ENCODE measurements at regions not wholly inside any gene's neighbourhood (a gene's known extent, or its start where the extent isn't known, plus 50 kb on each side); places are given as distances from the start of the nearest gene placed in this dataset.
"Not testable (repeated sequence)": the region's sequence is repeated elsewhere in the genome, so short reads cannot be mapped to it uniquely, and the experiment has no call there.

DNA sequence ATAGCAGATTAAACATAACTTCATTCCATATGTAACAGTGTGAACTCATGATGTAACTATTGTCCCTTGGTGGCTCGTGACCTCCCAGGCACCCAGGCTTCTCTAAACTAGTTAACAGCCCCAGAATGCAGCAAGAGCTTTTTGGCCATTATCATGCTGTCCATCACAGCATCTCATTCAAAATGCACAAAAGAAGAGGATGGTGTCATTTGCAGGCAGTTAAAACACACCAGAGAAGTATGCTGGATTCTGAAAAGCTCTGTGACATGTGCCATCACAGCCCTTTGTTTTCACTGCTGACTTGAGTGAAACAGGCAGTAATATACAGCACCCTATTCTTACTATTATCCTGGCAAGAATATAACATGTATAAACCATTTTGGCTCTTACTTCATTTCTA, 117.6 kb upstream of the CHMP2B start:
- no peak for DNase-seq (ENCODE audit: low read depth in 3 of 3, low spot score in 2 of 3)

DNA sequence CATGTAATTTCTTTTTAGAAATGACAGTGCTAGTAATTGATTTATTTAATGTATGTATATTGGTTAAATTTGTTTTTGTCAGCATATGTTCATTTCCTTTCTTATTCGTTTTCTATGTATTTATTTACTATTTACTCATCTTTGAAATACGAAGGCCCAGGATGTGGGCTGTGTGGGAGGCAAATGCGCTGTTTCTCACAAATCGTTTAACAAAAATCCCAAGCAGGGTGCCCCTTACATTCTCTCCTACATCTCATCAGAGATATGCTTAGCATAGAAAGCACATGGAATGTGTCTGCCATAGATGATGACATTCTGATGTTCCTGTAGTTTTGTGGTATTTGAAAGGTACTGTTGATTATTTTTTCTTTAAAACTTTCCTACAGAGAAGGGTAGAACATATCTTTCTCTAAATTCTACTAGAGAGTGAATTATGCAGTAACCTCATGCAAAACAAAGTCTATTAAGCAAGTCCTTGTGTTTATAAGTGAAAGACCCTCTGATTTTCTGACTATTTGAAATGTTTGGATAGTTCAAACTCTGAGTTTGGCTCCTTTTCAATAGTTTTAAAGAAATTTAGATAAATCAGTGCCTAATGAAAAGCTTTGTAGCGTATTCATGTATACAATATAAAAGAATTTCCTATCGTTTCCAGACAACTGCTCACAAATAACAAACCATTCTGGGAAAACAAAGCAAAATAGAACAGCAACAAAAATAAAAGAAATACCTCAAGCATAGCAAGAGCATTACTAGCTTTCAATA, 111.1 kb upstream of the VGLL3 start:
- DNase-seq (ENCODE audit: low read depth in 3 of 3, low spot score in 2 of 3) = no peak

DNA sequence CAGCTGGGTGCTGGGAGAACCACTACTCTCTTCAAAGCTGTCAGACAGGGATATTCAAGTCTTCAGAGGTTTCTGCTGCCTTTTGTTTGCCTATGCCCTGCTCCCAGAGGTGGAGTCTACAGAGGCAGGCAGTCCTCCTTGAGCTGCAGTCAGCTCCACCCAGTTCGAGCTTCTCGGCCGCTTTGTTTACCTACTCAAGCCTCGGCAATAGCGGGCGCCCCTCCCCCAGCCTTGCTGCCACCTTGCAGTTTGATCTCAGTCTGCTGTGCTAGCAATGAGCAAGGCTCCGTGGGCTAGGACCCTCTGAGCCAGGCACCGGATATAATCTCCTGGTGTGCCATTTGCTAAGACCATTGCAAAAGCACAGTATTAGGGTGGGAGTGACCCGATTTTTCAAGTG, 106.8 kb upstream of the VGLL3 start:
- DNase-seq (ENCODE audit: low read depth in 3 of 3, low spot score in 2 of 3) = not testable (repeated sequence)

DNA sequence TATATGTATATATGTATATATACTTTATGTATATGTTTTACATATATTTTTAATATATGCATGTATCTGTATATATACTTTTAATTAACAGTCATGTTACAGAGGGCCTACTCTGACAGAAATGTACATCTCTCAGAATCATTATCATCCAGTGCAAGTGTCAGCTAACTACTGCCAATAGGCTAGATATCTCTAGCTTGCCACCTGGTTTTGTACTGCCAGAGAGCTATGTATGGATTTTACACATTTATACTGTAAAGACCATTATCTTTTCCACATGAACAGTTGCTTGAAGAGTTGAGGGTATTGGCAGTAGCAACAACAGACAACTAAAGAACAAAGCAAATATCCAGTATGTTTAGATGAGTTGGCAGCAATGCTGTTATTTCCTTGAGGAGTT, 99.7 kb upstream of the VGLL3 start:
- no peak for DNase-seq (ENCODE audit: low read depth in 3 of 3, low spot score in 2 of 3)

DNA sequence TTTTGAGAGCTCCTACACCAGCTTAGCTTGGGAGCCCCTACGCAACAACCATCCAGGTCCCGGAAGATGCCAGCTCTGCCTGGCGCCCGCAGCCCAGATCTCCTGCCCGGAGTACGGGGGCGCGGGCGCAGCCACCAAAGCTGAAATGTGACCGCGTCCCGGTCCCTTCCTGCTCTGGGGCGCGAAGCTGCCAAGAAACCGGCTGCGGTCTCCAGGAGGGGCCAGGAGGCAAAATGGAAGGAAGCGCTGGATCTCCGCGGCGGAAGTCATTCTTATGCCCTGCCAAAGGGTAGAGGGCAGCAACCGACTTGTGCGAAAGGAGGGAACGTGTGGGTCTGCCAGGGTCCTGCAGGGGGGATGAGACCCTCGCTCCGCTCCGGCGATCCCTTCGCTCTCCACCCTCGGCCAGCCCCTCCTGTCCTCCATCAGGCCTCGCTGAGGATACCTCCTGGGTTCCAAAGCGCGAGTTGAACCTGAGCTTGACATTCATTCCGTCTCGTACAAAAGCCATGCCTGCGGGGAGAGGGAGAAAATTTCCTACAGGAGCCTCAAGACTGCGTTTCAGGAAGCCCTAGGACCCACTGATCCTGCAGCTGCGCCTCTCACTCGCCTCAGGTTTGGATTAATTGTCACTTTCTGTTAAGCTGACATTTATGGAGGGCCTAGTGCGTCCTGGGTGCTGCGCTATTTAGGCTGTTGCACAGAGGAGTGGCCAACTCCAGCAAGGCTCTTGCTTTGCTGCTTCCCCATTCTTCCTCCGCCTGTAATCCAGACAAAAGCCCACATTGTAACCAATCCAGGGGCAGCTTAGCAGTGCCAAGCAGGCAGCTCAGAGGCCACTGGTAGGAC, 98.3 kb upstream of the VGLL3 start:
- peak; percentile 32 to 47 (median 45) for DNase-seq (ENCODE audit: low read depth in 3 of 3, low spot score in 2 of 3)

DNA sequence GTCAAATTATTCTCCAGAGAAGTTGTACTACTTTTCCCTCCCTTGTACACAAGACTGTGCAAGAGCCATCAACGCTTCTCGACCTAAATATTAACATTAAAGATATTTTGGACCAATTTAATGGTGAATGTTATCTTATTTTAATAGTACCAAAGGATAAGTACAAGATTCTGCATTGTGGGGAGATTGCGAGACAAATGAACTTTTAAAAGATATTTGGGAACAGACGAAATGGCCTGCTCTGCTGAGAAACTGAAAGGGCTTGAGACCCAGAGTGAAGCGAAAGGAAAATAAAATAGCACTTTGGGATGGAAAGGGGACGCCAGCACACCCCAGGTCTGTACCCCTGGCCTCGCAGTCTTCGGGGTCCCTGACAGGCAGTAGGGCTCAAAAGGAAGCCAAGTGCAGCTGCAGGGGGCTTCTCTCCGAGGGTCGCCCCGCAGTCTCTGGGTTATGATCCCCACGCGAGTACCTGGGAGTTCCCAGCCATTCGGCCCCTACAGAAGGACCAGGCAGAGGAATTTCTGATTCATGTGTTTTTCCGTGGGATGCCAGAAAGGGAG, 97.6 kb upstream of the VGLL3 start:
- DNase-seq (ENCODE audit: low read depth in 3 of 3, low spot score in 2 of 3) = peak in 1 of 3 donors; percentile 23

DNA sequence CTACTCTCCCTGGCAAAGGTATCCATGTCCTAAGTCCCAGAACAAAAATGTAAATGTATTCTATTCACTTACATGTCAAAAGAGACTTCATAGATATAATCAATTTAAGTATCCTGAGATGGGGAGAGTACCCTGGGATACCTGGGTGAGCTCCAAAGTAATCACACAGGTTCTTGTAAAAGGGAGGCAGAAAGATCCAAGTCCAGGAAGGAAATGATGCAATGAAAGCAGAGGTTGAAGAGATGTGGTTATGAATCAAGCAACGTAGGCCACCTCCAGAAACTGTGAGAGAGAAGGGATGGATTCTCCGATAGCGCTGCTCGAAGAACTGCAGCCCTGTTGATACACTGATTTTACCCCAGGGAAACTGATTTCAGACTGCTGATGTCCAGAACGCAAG, 93.9 kb upstream of the VGLL3 start:
- no peak for DNase-seq (ENCODE audit: low read depth in 3 of 3, low spot score in 2 of 3)

DNA sequence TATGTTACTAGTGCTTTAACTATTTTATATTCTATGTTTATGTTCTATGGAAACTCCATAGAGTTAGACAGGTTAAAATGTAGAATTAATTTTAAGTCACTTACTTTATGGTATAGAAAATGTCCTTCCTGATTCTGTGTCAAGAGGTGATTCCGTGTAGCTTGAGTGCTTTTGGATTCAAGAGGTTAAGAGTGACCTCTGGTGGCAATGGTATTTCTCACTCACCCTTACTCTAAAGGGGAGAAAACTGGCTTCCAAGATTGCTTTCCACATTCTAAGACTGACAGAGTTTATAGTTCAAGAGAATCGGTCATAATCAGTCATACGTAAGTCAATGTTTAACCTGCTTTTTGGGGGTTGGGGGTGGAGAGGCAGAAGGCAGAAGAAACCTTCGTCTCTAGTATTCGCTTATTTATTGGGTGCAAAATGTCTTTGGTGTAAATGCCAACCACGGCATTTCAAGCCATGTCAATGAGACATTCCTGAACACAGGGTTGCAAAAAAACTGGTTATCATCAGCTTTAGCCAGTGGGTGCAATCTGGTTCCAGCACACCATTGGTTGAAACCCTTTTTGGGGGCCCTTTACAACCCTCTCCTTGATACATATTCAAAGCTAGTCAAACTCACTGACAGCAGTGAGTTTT, 92.0 kb upstream of the VGLL3 start:
- DNase-seq (ENCODE audit: low read depth in 3 of 3, low spot score in 2 of 3) = peak in 2 of 3 donors; percentile 37 to 40

DNA sequence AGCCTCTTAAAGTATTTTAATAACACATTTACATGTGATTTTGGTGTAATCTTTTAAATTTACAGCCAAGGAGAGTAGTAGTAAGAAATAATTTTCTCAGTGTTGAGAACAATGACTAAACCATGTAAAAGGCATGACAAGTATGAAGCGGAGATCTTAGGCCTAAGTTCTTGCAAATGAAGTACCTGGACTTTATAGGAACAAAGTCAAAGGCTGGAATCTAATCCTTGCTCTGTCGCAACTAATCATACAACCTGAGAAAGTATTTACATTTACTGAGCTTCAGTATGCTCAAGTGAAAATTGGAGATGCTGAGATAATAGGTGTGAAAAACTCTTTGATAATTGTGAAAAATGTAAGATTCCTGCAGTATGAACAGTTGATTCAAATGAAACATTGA, 86.4 kb upstream of the VGLL3 start:
- no peak for DNase-seq (ENCODE audit: low read depth in 3 of 3, low spot score in 2 of 3)

DNA sequence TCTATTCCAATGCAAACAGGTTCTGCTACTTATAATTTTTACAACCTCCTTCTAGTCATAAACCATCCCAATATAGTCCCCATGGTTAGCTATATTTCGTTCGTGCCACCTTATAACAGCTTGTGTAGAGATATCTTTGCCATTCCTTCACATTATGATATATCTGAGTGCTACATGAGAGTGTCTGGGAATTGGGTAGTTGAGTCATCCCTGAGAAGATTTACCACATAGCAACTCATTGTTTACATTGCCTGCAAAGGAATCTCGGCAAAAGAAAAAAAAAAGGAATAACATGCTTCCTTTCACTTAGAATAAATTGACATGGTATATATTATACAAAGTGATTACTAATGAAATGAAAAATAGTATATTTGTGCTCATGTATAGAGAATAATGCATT, 86.0 kb upstream of the VGLL3 start:
- DNase-seq (ENCODE audit: low read depth in 3 of 3, low spot score in 2 of 3) = no peak

DNA sequence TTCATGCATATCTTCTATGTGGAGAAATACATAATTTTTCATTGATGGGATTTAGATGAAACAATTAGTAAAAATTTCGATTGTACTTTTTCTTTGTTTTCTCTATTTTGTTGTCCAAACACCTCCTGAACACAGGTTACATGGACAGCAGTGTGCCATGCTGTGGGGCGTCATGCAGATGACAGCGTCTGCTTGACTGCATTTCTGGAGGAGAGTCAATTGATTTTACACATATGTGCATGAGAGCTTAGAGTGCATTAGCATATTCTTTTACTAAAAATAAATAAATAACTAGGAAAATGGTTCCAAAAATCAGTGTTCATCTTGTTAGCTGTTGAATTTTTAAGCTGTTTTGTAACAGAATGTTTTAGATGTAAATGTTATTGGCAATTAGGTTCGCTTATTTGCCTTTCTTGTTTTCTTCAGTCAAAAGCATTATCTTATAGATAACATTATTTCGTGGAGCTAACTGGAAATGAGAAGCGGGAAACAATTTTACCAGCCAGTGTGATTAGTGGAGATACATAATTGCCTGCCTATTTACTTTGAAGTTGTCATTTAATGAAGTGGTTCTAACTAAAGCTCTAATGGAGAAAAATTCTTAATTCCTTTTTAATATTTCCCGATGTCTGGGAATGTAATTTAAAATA, 82.7 kb upstream of the VGLL3 start:
- DNase-seq (ENCODE audit: low read depth in 3 of 3, low spot score in 2 of 3) = no peak

DNA sequence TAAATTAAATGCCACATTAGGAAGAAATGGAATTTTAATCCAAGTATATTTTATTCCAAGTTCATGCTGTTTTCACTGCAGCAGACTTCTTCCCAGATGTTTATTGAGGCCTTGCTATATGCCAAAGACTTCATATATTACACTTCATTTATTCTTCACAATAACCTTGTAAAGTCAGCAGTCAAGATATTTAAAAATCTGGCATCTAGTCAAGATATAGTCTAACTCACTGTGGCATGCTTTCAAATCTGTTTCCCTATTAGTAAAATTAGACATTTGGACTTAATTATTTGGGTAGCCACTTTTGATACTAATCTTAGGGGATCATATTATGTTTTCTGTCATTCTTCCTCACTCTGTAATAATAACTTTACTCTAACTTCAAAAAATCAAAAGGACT, 81.5 kb upstream of the VGLL3 start:
- DNase-seq (ENCODE audit: low read depth in 3 of 3, low spot score in 2 of 3) = no peak

DNA sequence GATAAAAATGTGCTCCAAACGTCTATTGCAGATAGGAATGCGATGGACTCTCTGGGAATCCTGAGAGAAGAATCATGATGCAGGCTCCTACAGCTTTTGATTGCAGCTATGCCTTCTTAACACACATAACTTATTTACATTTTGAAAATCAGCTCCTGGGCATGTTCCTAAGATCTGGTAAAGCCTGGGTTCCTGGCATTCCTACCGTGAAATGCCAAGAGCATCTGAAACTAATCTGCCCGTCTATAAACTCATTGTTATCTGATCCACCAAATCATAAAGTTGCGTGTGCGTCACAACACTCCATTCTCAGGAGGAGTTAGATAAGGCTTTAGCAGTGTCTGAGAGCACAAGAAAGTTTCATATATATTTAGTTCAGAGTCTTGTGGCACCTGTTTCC, 79.0 kb upstream of the VGLL3 start:
- DNase-seq (ENCODE audit: low read depth in 3 of 3, low spot score in 2 of 3) = no peak

DNA sequence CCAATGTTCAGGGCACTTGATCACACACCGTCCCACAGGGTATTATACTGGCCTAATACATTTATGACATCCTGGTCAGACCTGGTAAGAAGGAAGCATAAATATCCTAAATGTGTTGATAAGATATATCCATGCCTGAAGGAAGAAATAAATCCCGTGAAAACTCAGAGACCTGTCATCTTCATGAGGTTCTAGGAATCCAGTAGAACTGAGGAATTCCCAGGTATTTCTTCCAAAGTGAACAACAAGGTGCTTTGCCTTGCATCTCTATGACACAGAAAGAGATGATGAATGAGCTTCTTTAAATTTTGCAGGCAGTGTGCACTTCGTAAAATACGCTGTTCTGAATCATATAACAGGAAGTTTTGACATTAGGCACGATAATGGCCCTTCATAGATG, 78.1 kb upstream of the VGLL3 start:
- no peak for DNase-seq (ENCODE audit: low read depth in 3 of 3, low spot score in 2 of 3)

DNA sequence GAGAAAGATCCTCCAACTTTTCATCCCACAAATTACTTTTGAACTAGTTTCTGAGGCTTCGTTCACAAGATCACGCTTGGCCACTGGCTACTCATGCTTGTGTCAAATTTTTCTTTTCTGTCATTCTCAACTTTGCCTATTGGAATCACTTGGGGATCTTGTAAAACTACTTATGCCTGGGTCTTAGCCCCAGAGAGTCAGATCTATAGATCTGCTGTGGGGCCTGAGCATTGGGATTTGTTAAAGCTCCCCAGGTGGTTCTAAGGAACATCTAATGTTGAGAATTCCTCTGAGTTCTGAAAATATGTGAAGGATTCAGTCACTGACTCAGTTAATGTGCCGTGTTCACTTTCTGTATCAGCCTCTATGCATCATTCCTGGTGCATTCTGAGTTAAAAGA, 71.7 kb upstream of the VGLL3 start:
- DNase-seq (ENCODE audit: low read depth in 3 of 3, low spot score in 2 of 3) = no peak

DNA sequence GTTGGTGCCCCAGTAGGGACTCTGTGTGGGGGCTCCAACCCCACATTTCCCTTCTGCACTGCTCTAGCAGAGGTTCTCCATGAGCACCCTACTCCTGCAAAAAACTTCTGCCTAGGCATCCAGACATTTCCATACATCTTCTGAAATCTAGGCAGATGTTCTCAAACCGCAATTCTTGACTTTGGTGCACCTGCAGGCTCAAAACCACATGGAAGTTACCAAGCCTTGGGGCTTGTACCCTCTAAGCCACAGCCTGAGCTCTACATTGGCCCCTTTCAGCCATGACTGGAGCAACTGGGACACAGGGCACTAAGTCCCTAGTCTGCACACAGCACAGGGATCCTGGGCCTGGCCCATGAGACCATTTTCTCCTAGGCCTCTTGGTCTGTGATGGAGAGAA, 66.5 kb upstream of the VGLL3 start:
- DNase-seq (ENCODE audit: low read depth in 3 of 3, low spot score in 2 of 3) = no peak

DNA sequence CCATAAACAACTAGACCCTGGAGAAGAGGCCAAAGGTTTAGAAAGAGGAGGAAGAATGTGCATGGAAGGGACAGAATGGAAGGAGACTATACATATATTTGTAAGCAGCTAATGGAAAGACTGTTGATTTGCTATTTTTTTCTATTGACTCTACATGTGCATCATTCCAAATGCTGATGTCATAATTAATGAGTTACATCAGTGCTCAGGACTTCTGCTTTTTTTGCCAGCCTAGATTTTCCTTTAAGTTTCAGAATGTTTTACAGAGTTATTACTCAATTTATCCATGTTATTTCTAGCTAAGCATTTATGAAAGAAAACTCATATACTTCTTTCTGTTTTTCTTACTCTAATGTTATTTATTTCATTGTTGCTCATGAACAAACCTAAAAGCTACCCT, 62.6 kb upstream of the VGLL3 start:
- no peak for DNase-seq (ENCODE audit: low read depth in 3 of 3, low spot score in 2 of 3)

DNA sequence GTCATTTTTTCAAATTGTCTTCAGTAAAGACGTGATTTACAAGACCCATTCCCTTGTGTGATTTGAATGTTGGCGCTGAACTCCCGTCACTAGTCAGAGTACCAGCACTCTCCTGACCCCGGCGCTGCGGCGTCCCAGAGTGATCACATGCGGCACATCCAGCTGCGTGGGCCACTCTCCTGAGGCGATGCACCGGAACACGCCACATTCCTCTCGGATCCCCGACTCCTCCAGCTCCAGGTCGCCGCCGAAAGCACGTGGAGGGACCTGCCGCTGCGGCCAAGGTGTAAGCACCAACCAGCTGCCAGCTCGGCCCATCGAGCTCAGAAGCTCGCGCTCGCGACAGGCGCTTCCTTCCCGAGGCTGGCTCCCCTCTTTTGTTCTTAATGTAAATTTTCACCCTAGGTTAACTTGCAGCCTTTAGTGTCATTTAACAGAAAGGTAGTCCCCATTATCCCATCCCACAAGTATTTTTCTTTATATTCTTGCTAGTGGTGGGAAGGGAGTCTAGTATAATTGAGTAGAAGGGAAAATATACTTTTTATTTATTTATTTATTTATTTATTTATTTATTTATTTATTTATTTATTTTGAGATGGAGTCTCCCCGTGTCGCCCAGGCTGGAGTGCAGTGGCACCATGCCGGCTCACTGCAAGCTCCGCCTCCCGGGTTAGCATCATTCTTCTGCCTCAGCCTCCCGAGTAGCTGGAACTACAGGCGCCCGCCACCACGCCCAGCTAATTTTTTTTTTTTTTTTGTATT, 61.7 kb upstream of the VGLL3 start:
- DNase-seq (ENCODE audit: low read depth in 3 of 3, low spot score in 2 of 3) = no peak

DNA sequence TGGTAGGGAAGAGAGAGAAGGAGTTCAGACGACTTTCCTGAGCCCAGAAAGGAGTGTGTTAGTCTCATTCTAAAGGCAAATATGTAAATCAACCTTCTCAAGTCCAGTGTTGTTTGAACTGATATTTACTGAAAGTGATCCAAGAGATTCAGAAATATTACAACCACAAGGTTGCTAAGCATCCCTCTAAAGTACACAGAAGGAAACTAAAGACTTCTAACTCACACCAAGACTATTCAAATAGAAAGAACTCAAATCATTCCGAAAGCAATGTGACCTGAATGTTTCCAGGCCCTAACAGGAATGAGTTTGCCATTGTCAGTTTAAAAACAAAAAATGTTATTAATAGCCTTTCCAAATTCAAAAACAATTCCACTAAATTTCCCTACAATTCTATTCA, 56.9 kb upstream of the VGLL3 start:
- no peak for DNase-seq (ENCODE audit: low read depth in 3 of 3, low spot score in 2 of 3)

DNA sequence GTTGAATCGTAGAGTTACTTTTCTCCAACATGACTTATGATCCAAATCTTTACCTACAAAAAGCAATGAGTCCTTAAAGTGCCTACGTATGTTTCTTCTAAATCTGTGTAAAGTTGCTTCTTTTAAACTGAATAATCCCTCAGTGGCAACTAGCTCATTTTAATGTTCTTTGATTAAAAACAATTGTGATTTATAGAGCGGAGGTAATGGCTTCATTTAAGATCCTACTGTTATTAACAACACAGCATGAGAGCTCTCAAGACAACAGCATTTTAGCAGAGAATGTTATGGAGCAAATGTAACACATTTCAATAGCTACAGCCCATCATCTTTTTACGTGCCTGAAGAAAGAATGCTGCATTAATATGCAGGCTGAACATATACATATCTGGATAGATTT, 55.3 kb upstream of the VGLL3 start:
- no peak for DNase-seq (ENCODE audit: low read depth in 3 of 3, low spot score in 2 of 3)
